ENCODE measurements at regions not wholly inside any gene's neighbourhood (a gene's known extent, or its start where the extent isn't known, plus 50 kb on each side); places are given as distances from the start of the nearest gene placed in this dataset.

DNA sequence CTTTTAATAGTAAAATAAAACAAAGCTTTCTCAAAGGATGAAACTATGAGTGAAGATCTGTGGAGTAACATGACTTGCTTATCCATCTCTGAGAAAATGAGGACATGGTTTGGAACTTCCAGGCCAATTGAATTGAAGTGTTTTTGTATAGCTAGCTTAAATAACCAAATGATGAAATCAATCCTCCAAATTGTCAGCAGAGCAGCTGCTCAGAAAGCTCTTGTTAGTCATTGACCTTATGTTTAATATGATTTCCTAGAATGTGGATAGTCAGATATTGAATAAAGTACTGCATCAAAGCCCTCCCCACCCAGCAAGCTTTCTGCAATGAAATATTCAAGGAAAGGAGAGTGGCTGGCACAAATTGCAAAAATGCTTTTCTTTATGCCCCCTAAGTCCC is 437.2 kb downstream of the MFSD1 start:
- TF ChIP-seq, protein P1, sequence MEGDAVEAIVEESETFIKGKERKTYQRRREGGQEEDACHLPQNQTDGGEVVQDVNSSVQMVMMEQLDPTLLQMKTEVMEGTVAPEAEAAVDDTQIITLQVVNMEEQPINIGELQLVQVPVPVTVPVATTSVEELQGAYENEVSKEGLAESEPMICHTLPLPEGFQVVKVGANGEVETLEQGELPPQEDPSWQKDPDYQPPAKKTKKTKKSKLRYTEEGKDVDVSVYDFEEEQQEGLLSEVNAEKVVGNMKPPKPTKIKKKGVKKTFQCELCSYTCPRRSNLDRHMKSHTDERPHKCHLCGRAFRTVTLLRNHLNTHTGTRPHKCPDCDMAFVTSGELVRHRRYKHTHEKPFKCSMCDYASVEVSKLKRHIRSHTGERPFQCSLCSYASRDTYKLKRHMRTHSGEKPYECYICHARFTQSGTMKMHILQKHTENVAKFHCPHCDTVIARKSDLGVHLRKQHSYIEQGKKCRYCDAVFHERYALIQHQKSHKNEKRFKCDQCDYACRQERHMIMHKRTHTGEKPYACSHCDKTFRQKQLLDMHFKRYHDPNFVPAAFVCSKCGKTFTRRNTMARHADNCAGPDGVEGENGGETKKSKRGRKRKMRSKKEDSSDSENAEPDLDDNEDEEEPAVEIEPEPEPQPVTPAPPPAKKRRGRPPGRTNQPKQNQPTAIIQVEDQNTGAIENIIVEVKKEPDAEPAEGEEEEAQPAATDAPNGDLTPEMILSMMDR (IDR thresholded peaks at IDR 0.05; ENCODE audit: low read depth, low read length) = no peak
- TF ChIP-seq POLR2A (IDR thresholded peaks at IDR 0.05; ENCODE audit: extremely low read depth, insufficient read length) = no peak
- TF ChIP-seq, protein P2, sequence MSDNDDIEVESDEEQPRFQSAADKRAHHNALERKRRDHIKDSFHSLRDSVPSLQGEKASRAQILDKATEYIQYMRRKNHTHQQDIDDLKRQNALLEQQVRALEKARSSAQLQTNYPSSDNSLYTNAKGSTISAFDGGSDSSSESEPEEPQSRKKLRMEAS (IDR thresholded peaks at IDR 0.05; ENCODE audit: low read depth, low read length) = no peak

Data from NB4 (cell line).